ENCODE measurements at regions not wholly inside any gene's neighbourhood (a gene's known extent, or its start where the extent isn't known, plus 50 kb on each side); places are given as distances from the start of the nearest gene placed in this dataset.
"Not testable (repeated sequence)": the region's sequence is repeated elsewhere in the genome, so short reads cannot be mapped to it uniquely, and the experiment has no call there.

DNA sequence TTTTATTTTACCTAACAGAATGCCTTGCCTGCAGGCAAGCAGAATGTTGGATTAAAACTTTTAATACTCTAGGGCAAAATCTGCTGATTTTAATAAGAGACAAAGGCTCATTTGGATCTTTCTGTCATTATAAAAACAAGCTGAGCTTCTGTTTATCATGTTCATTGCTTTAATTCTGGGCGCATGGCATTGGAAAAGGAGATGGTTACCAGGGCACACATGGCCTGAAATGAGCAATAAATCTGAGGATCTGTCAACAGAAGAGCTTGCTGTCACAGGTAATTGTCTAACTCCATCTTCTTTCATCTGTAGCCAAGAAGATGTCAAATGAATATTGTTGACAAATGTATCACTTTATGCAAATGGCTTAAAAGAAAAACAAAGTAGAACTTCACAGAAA is 439.6 kb downstream of the DOK5 start:
- DNase-seq = no peak

DNA sequence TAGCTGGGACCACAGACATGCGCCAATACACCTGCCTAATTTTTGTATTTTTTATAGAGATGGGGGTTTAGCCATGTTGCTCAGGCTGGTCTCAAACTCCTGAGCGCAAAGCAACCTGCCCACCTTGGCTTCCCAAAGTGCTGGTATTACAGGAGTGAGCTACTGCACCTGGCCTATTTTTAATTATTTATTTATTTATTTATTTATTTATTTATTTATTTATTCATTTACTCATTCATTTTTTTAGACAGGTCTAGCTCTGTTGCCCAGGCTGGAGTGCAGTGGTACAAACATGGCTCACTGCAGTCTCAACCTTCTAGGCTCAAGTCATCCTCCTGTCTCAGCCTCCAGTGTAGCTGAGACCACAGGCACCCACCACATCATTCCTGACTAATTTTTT is 434.3 kb downstream of the DOK5 start:
- no peak for DNase-seq

DNA sequence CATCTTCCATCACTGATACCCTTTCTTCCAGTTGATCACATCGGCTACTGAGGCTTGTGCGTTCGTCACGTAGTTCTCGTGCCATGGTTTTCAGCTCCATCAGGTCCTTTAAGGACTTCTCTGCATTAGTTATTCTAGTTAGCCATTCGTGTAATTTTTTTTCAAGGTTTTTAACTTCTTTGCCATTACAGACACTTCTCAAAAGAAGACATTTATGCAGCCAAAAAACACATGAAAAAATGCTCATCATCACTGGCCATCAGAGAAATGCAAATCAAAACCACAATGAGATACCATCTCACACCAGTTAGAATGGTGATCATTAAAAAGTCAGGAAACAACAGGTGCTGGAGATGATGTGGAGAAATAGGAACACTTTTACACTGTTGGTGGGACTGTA is 430.7 kb downstream of the DOK5 start:
- DNase-seq = not testable (repeated sequence)

DNA sequence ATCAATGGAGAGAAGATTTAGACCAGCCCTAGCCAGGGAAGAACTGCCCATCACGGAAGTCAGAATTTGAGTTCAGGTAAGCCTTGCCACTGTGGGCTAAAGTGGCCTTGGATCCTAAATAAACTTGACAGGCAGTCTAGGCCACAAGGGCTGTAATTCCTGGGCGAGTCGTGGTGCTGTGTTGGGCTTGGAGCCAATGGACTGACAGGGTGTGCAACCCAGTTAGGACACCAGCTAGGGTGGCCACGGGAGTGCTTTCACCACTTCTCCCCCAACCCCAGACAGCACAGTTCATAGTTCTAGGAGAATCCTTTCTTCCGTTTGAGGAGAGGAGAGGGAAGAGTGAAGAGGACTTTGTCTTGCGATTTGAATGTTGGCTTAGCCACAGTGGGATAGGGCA is 422.4 kb downstream of the DOK5 start:
- DNase-seq = no peak

DNA sequence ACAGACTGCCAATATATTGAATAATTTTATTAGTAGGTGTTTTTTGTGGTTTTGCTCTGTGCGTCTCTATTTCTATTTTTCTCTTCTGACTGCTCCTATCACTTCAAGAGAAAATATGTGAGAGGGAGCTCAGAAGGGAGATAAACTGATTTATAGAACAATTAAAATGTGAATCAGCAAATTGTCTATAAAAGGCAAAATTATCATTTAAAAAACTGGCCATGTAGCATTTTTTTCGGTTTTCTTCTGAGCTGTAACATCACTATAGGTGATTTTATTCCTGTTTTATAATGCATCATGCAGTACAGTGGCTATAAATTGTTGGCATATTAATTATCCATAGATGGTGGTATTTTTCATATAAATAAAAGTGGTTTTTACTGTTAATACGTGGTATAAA is 416.5 kb downstream of the DOK5 start:
- DNase-seq = no peak

DNA sequence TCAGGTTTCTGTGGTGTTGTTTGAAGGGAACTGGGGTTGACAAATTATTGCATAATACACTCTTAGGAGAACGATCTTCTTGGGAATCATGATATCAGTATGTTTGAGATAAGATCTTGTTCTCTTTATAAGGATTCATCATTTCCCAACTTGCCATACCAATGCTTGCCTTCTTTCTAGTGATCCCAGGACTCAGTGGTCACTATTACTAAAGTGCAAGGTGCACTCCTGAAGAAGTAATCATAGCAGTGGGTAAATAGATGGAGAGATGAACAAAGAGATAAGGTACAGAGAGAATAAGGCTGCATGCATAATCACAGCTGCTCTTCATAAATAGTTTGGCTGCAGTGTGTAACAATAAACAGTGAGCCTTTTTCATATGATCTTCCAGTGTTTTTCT is 404.0 kb downstream of the DOK5 start:
- no peak for DNase-seq

DNA sequence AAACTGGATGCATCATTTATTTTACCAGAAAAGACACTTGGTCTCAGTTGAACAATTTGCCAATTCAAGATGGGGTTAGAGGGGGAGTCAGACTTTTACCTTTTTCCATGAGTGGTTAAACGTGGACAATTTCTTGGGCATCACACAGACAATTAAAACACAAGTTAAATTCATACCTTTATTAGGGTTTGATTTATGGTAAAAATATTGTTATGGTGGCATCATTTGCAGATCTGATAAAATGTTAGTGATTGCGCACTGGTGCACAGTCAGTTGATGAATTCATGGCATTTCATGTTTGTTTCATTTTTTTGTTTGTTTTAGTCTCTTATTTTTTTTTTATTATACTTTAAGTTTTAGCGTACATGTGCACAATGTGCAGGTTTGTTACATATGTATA is 399.9 kb downstream of the DOK5 start:
- no peak for DNase-seq

DNA sequence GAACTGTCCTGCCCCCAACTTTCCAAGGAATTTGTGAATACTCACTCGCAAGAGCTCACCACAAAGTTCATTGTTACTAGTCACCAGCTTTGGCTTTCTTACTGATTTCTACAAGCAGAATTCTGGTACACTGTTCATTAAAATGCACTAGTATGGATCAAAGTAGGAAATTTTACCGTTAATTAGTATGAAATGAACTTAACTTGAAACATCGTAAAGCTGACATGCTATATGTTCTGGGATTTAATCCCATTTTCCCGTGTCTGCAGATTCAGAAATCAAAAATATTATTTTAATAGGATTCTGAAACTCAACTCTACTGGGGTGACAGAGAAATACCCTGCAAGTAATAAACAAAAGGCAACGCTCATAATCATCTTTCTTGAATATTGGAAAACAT is 399.3 kb downstream of the DOK5 start:
- DNase-seq = no peak

DNA sequence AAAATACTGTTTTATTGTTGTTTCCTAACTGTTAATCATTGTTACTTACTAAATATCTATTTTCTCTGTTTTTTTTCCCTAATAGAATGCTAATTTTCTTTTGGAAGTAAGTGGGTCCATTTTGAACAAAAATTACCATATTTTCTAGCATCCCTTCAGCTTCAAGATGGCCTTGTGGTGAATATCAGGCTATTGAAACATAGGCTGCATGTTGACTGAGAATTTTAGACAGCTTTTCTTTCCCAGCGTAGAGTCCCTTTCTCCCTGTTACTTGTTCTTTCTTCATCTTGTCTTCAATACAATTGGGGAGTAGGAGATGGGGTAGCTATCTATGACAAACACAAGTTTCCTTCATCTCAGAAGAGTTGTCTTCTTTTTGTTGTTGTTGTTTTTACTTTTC is 397.0 kb downstream of the DOK5 start:
- DNase-seq = no peak

DNA sequence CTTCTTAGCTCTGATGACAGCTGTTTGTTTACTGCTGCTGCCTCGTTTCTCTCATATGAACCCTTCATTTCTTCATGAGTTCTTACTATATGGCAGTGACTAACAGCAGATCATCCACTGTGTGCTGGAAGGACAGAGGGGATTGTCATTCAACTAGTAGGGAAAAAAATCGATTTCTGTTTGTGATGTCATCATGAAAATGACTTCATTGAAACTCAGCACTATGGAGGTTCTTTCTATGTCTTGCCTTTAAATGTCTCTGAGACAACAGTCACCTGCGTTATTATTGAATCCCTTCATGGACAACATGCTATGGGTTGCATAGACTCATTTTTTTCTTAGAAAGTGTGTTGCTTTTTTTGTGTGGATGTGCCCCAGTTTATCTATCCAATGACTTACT is 394.4 kb downstream of the DOK5 start:
- no peak for DNase-seq

DNA sequence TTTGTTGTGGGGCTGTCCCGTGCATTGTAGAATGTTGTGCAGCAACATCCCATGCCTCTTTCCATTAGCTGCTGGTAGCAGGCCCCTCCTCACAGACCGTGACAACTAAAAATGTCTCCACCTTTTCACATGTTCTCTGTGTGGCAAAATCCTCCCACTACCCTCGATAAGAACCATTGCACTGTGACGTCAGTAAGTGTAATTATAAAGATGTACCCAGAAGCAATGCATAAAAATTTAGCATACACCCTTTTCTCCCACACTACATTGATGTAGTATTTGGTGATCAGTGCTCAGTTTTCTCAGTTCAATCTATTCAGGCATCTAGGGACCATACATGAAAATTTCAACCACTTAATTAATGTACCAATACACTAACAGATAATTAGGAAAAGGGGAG is 389.9 kb downstream of the DOK5 start:
- no peak for DNase-seq

DNA sequence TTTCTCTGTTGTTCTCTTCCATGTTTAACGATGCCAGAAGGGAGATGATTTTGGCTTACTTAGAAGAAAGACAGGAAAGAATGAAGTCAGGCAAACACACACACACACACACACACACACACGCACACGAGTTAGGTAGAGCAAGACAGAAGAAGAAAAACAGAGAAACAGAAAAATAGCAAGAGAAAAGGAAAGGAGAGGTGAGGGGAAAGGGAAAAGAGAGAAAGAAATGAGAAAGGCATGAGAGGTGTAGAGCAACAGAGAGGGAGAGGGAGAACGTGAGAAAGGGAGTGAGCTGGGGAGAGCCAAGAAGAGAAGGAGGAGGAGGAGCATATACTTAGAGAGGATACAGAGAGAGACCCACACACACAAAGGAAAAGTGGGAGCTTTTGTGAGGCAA is 385.3 kb downstream of the DOK5 start:
- DNase-seq = no peak

DNA sequence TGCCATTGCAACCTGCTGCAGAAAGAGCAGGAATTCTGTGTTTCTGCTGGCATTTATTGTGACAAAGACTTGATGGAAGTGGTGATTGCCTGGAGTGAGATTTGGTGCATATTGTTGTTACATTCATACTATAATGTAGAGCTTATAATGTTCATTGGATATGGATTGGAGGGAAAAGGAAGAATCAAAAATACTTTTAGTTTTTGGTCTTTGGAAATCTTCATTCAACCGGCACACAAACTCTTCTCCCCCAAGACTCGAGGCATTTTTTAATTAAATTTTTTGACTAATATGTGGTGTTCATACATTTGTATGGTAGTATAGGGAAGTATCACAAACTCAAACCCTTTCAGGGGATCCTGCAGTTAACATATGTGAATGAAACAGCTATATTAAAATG is 380.8 kb downstream of the DOK5 start:
- no peak for DNase-seq

DNA sequence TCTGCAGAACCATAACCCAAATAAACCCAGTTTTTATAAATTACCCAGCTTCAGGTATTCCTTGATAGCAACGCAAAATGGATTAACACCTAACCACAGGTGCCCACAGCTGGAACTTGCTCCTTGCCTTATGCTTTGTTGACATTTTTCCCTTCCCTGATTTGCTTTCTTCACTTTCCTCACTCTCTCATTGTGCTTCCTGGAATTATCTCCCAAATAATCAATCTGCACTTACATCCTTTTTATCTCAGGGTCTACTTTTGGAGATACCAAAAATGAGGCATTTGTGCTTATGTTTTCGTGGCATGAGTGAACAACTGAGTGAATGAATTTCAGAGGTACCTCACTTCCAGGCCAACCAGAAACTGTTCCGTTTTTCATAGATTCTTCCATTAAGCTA is 374.3 kb downstream of the DOK5 start:
- DNase-seq = no peak

DNA sequence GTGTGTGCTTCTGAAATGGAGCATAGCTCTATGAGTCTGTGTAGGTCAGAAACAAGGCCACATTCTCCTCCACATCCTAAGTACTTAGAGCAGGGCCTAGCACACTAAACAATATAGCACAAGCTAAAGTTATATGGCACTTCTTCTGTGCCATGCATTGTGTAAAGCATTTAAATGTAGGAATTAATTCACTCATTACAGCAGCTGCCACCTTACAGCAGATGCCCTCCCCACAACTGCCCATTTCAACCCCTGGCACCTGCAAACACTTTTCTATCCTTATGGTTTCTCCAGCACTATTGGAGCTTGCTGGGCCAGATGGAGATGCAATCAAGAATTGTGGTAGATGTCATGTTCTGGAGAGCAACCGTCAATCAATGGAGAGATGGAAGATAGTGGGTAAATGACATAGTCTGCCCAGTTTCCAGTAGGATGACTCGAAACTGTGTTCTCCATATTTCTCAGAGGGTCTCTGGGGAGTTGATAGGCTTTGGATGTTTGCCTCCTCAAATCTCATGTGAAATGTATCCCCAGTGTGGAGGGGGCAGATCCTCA is 373.7 kb downstream of the DOK5 start:
- DNase-seq = no peak

DNA sequence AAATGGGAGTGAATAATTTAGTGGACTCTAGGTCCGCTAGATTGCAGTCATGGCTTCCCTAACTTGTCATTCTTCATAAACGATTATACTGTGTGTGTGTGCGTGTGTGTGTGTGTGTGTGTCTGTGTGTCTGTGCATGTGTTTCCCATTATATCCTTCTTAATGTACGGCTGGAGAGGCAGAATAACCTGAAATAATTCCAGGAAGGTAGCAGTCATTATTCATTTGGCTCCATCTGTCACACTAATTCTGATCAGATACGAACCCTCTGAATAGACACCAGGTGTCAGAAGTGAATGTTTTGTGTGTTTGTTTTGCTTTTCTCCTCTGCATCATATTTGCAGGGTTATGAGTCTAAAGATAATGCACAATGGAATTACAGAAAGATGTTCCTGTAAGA is 372.9 kb downstream of the DOK5 start:
- DNase-seq = no peak

DNA sequence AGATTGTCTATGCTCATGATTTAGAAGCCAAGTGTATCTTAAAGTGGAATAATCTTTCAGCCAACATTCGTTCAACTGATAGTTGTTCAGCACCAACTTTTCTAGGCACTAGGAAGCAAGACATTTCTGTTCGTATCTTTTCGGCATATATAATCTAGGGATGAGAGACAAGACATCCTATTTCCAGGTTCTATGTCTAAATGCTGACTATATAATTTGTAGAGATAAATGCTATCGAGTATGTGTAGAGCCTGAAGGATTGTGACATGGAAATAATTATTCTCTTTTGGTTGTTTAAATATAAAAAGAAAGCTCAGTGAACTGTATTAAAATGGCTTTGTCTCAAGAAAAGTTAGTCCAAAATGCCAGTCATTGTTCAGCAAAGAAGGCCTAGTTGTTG is 371.6 kb downstream of the DOK5 start:
- no peak for DNase-seq

DNA sequence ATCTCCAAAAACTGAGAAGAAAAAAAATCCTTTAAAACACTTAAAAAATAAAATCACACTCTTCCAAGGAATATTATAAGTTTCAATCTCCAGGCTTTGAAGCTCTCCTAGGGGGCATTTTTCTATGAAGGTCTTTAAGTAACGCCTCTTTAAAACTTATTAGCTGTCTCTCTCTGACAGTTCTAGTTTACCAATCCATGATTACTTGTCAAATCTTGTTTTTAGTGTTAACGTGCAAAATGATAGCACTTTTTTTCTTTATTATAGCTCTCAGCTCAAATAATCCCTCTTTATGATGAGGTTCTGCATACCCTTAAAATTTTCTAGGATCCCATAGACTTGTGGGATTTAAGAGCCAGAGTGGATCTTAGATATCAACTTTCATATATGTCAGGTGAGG is 369.0 kb downstream of the DOK5 start:
- no peak for DNase-seq

DNA sequence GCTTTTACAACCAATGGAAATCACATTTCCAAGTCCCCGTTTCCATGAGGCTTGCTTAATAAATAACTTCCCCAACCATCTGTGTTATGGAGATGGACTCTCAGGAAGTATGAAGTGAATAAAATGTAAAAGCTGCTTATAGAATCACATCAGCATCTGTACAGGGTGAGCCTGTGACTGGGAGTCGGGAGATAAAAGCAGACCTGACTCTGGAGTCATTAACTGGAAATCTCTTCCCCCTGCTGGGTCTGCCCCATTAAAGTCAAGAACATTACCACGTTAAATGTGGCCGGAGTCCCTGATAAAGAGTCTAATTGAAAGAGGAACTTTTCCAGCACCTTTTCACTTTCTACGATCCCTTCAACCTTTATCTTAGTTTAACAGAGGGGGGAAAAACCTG is 368.5 kb downstream of the DOK5 start:
- no peak for DNase-seq

DNA sequence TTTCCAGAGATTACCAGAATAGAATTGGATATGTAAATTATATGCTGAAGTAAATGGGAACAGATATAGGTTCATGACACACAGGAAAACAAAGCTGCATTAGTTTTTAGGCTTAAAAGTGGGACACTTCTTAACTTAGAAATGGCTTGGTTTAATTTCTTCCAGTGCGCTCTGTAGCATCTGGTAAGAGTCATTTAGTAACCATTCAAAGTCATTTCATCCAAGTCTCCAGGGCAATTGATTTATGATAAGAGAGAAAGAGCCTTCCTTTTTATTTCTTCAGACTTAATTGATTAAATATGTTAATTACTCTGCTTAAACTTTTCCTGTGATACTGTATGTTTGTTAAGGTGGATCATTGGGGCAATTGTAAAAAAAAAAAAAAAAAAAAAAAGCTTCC is 368.0 kb downstream of the DOK5 start:
- DNase-seq = no peak

DNA sequence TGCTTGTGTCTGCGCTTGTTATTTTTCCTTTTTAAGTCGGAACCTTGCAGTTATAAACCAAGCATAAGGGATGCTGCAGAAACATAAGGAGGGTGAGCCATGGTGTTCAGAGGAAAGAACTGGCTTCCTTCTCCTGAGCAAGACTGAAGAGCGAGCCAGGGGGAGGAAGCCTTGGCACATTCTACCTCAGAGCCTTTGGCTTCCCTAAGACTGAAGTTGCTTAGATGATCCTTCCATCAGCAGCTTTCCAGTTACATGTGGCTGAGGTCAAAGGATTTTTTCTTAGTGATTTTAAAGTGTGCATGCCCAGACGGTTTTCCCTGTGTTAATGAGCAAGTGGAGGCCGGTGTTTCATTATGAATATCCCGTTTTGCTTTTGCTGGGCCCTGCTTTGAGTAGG is 363.8 kb downstream of the DOK5 start:
- DNase-seq = no peak

DNA sequence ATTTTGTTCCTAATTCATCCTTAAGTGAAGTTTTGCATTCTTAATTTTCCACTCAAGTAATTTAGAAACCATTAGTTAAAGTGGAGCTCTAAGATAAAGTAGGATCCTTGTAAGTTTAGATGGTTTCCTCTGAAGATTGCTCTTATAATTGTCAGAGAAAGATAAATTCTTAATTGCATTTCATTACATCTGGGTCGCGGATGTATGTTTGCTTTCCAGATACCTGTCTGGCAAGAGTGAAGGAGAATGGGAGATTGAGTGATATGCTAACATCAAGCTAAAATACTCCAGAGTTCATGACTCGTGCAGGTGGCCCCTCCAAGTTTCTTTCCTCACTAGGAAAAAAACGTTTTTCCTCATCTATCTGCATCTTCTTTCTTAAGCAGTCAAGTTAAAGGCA is 361.8 kb downstream of the DOK5 start:
- DNase-seq = no peak

DNA sequence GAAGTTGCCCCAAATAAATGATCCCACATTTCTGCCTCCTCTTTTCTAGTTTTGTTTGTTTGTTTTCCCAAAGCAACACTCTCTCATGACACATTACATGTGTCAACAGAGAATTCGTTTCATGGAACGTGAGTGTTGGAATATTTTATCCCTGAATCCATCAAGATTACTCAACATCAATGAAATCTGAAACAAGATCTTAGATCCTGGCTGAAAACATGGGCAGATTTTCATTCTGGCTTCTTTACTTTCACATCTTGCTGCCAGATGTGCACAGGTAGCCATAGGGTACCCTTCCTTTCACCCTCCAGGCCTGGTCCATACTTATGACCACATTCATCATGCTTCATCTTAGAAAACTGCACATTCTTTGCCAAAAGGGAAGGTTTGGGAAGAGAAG is 347.0 kb downstream of the DOK5 start:
- no peak for DNase-seq

DNA sequence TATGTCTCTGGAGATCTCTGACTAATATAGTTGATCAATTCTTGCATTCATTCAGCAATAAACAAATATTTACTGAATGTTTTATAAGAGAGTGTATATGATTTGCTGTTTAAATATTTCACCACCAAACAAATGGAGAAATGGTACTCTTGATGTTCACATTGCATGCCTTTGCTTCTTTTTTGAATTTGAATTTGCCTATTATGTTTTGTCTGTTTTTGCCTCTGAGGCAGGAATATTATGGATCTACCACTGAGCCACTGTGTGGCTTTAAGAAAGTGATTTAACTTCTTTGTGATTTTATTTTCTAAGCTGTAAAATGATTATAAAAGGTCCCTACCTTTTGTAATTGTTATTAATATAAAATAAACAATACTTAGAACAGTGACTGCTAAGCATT is 345.0 kb downstream of the DOK5 start:
- no peak for DNase-seq

DNA sequence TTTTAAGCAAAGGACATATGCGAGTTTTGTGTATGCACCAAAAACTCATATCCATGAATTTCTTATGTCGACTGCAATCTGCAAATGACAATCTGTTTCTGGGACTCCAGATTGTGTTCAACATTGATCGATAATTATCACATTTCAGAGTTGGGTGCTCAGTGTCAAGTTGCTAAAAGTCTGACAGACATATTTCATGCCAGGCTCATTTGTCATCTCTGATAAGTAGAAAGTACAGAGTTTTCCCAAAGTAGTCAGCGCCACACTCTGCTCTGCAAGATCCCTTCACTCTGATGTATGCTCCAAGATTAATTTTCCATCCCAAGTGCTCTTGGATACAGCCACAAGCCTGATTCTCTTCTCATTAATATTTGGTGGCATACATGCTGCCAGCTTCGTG is 331.1 kb downstream of the DOK5 start:
- no peak for DNase-seq

DNA sequence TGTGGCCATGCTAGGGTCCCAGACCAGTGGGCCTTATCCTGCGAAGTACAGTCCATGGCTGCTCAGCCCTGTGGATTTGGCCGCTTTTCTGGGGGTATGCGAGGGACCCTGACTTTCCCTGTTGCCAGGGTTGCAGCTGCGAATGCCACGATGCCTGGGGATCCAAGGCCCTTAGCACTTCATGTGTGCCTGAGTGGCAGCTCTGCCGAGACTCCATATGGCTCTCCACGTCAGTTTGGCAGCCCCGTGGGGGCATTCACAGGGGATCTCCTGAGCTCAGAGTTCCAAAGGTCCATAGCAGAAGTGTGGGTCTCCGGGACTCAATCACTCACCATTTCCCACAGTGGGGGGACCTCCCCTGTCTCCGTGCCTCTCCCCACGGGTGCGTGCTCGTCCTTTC is 319.5 kb downstream of the DOK5 start:
- no peak for DNase-seq

Data from NCI-H226 (cell line).